ENCODE measurements at regions not wholly inside any gene's neighbourhood (a gene's known extent, or its start where the extent isn't known, plus 50 kb on each side); places are given as distances from the start of the nearest gene placed in this dataset.

GRCh38 chr20:61055180-61056010 lies 196.7 kb upstream of the CDH4 start:
- H3K27me3 ChIP-seq (replicated peaks; ENCODE audit: insufficient read depth, low read length) = peaks cover 42% of the 10 kb centered on the region
- H3F3A ChIP-seq (ENCODE audit: insufficient read depth, low read length) = no peaks in the 10 kb centered on the region
- H3K9ac ChIP-seq (ENCODE audit: low read length) = no peak overlapping the region
- H3K4me1 ChIP-seq (ENCODE audit: low read length) = no peaks in the 10 kb centered on the region
- no peaks in the 10 kb centered on the region for H3K9me2 ChIP-seq (replicated peaks; ENCODE audit: insufficient read depth, low read length)
- H3K4me2 ChIP-seq (ENCODE audit: low read depth, low read length) = no peak overlapping the region
- no peaks in the 10 kb centered on the region for H3K79me2 ChIP-seq (ENCODE audit: low read length)
- DNase-seq = no peak
- H2AFZ ChIP-seq (ENCODE audit: low read length) = no peak overlapping the region
- no peak overlapping the region for H3K4me3 ChIP-seq (ENCODE audit: low read length)
- no peak for TF ChIP-seq EZH2phosphoT487 (IDR thresholded peaks at IDR 0.05; ENCODE audit: low read length)
- TF ChIP-seq EZH2 (optimal IDR thresholded peaks at IDR 0.05; ENCODE audit: low read depth, low read length) = no peak
- H4K20me1 ChIP-seq (ENCODE audit: insufficient read depth, low read length) = no peaks in the 10 kb centered on the region
- H3K27ac ChIP-seq (ENCODE audit: low read length) = no peak overlapping the region
- no peaks in the 10 kb centered on the region for H3K9me3 ChIP-seq (replicated peaks; ENCODE audit: insufficient read depth, low read length)
- H3K36me3 ChIP-seq (replicated peaks; ENCODE audit: insufficient read depth, low read length) = no peaks in the 10 kb centered on the region

GRCh38 chr20:61056116-61056515 lies 195.9 kb upstream of the CDH4 start:
- no peak for DNase-seq
- Histone ChIP-seq H3K79me2 (ENCODE audit: low read length) (no peaks in the 10 kb centered on the region), H3F3A (ENCODE audit: insufficient read depth, low read length) (no peaks in the 10 kb centered on the region), H3K9me2 (replicated peaks; ENCODE audit: insufficient read depth, low read length) (no peaks in the 10 kb centered on the region), H4K20me1 (ENCODE audit: insufficient read depth, low read length) (no peaks in the 10 kb centered on the region), H3K4me2 (ENCODE audit: low read depth, low read length) (no peak overlapping the region), H3K4me3 (ENCODE audit: low read length) (no peak overlapping the region), H3K9me3 (replicated peaks; ENCODE audit: insufficient read depth, low read length) (no peaks in the 10 kb centered on the region), H3K27ac (ENCODE audit: low read length) (no peak overlapping the region), H2AFZ (ENCODE audit: low read length) (no peak overlapping the region), H3K27me3 (replicated peaks; ENCODE audit: insufficient read depth, low read length) (peaks cover 48% of the 10 kb centered on the region), H3K36me3 (replicated peaks; ENCODE audit: insufficient read depth, low read length) (no peaks in the 10 kb centered on the region), H3K4me1 (ENCODE audit: low read length) (no peaks in the 10 kb centered on the region), H3K9ac (ENCODE audit: low read length) (no peak overlapping the region)
- TF ChIP-seq EZH2phosphoT487 (IDR thresholded peaks at IDR 0.05; ENCODE audit: low read length) (no peak), EZH2 (optimal IDR thresholded peaks at IDR 0.05; ENCODE audit: low read depth, low read length) (no peak), CTCF (IDR thresholded peaks at IDR 0.05; ENCODE audit: low read length) (no peak)

- Histone ChIP-seq H3K36me3 (replicated peaks; ENCODE audit: insufficient read depth, low read length) (no peaks in the 10 kb centered on the region), H4K20me1 (ENCODE audit: insufficient read depth, low read length) (no peaks in the 10 kb centered on the region), H3K9me2 (replicated peaks; ENCODE audit: insufficient read depth, low read length) (no peaks in the 10 kb centered on the region), H3K79me2 (ENCODE audit: low read length) (no peaks in the 10 kb centered on the region), H3K27ac (ENCODE audit: low read length) (no peak overlapping the region), H3K27me3 (replicated peaks; ENCODE audit: insufficient read depth, low read length) (peaks cover 50% of the 10 kb centered on the region), H3K9me3 (replicated peaks; ENCODE audit: insufficient read depth, low read length) (no peaks in the 10 kb centered on the region), H3F3A (ENCODE audit: insufficient read depth, low read length) (no peaks in the 10 kb centered on the region), H3K4me2 (ENCODE audit: low read depth, low read length) (no peak overlapping the region), H3K4me1 (ENCODE audit: low read length) (no peaks in the 10 kb centered on the region), H3K9ac (ENCODE audit: low read length) (no peak overlapping the region), H2AFZ (ENCODE audit: low read length) (no peak overlapping the region), H3K4me3 (ENCODE audit: low read length) (no peak overlapping the region)
- DNase-seq = no peak
- TF ChIP-seq EZH2phosphoT487 (IDR thresholded peaks at IDR 0.05; ENCODE audit: low read length) = no peak
- TF ChIP-seq EZH2 (optimal IDR thresholded peaks at IDR 0.05; ENCODE audit: low read depth, low read length) = no peak
- no peak for TF ChIP-seq CTCF (IDR thresholded peaks at IDR 0.05; ENCODE audit: low read length)
Measured at GRCh38 chr20:61056627-61057442, 195.2 kb upstream of the CDH4 start.
